ENCODE measurements at regions not wholly inside any gene's neighbourhood (a gene's known extent, or its start where the extent isn't known, plus 50 kb on each side); places are given as distances from the start of the nearest gene placed in this dataset.

- TF ChIP-seq CTCF (IDR thresholded peaks at IDR 0.05; ENCODE audit: extremely low read depth, missing control alignments), result no peak
- no peak for DNase-seq (ENCODE audit: low spot score)
Measured at GRCh38 chr7:121493553-121493952, 97.4 kb upstream of the FAM3C start.

- DNase-seq (ENCODE audit: low spot score), result no peak
- no peak for TF ChIP-seq CTCF (IDR thresholded peaks at IDR 0.05; ENCODE audit: extremely low read depth, missing control alignments)
Measured at GRCh38 chr7:121490309-121490708, 94.2 kb upstream of the FAM3C start.

- DNase-seq (ENCODE audit: low spot score), result no peak
- no peak for TF ChIP-seq CTCF (IDR thresholded peaks at IDR 0.05; ENCODE audit: extremely low read depth, missing control alignments)
Measured at GRCh38 chr7:121489440-121489839, 93.3 kb upstream of the FAM3C start.

GRCh38 chr7:121488111-121488650 lies 92.1 kb upstream of the FAM3C start:
- no peak for DNase-seq (ENCODE audit: low spot score)
- TF ChIP-seq CTCF (IDR thresholded peaks at IDR 0.05; ENCODE audit: extremely low read depth, missing control alignments), result no peak

- TF ChIP-seq CTCF (IDR thresholded peaks at IDR 0.05; ENCODE audit: extremely low read depth, missing control alignments), result no peak
Measured at GRCh38 chr7:121486590-121486989, 90.5 kb upstream of the FAM3C start.

GRCh38 chr7:121485467-121486243 lies 89.5 kb upstream of the FAM3C start:
- TF ChIP-seq CTCF (IDR thresholded peaks at IDR 0.05; ENCODE audit: extremely low read depth, missing control alignments), result no peak
- DNase-seq (ENCODE audit: low spot score), result no peak

More at GRCh38 chr7:121486590-121486989, 90.5 kb upstream of the FAM3C start:
- no peak for DNase-seq (ENCODE audit: low spot score)

- no peak for TF ChIP-seq CTCF (IDR thresholded peaks at IDR 0.05; ENCODE audit: extremely low read depth, missing control alignments)
- DNase-seq (ENCODE audit: low spot score), result no peak
Measured at GRCh38 chr7:121484089-121484763, 88.1 kb upstream of the FAM3C start.

All from GM20000 (cell line).